ELR (cell line): ENCODE measurements at regions not wholly inside any gene's neighbourhood (a gene's known extent, or its start where the extent isn't known, plus 50 kb on each side); places are given as distances from the start of the nearest gene placed in this dataset.
"Not testable (repeated sequence)": the region's sequence is repeated elsewhere in the genome, so short reads cannot be mapped to it uniquely, and the experiment has no call there.

Experiments
- DNase-seq: peaks from one replicate; pipeline ENCODE4 v3.0.0-alpha.2; 2015; ENCODE audit warnings: low read depth

GRCh38 chrX:109782994-109783700 is 50.1 kb upstream of the ACSL4 start:
- peak; percentile 10 for DNase-seq

- DNase-seq, result no peak
Measured at GRCh38 chrX:109783701-109784079, 50.6 kb upstream of the ACSL4 start.

GRCh38 chrX:109785053-109785452 is 52.0 kb upstream of the ACSL4 start:
- DNase-seq, result no peak

GRCh38 chrX:109790511-109790910 is 57.5 kb upstream of the ACSL4 start:
- not testable (repeated sequence) for DNase-seq

GRCh38 chrX:109793191-109793590 is 60.1 kb upstream of the ACSL4 start:
- peak; percentile 31 for DNase-seq

GRCh38 chrX:109795682-109796081 is 62.6 kb upstream of the ACSL4 start:
- no peak for DNase-seq

- no peak for DNase-seq
Measured at GRCh38 chrX:109797311-109797975, 64.4 kb upstream of the ACSL4 start.

- no peak for DNase-seq
Measured at GRCh38 chrX:109812236-109812635, 79.2 kb upstream of the ACSL4 start.

- no peak for DNase-seq
Measured at GRCh38 chrX:109813236-109813635, 80.2 kb upstream of the ACSL4 start.

- DNase-seq, result no peak
Measured at GRCh38 chrX:109818976-109819375, 85.9 kb upstream of the ACSL4 start.

- peak; percentile 54 for DNase-seq
Measured at GRCh38 chrX:109822861-109823260, 89.8 kb upstream of the ACSL4 start.

- DNase-seq, result peak; percentile 84
Measured at GRCh38 chrX:109826954-109827708, 94.1 kb upstream of the ACSL4 start.

- DNase-seq, result no peak
Measured at GRCh38 chrX:109827772-109828171, 94.7 kb upstream of the ACSL4 start.

- no peak for DNase-seq
Measured at GRCh38 chrX:109830157-109830703, 97.2 kb upstream of the ACSL4 start.

- peak; percentile 40 for DNase-seq
Measured at GRCh38 chrX:109830704-109831206, 97.7 kb upstream of the ACSL4 start.

GRCh38 chrX:109831326-109831985 is 98.4 kb upstream of the ACSL4 start:
- no peak for DNase-seq

- DNase-seq, result peak; percentile 79
Measured at GRCh38 chrX:109839694-109840567, 106.9 kb upstream of the ACSL4 start.

- DNase-seq, result peak; percentile 94
Measured at GRCh38 chrX:109840585-109840984, 107.5 kb upstream of the ACSL4 start.

GRCh38 chrX:109841257-109841656 is 108.2 kb upstream of the ACSL4 start:
- no peak for DNase-seq

- DNase-seq, result peak; percentile 45
Measured at GRCh38 chrX:109841869-109842579, 109.0 kb upstream of the ACSL4 start.
